Upper lobe of right lung (tissue), 1 donor: ENCODE measurements at regions not wholly inside any gene's neighbourhood (a gene's known extent, or its start where the extent isn't known, plus 50 kb on each side); places are given as distances from the start of the nearest gene placed in this dataset.
A peak's percentile ranks its signal among the peaks of the same experiment; 100 is the strongest.

Experiments
- ATAC-seq: fragments of 200-7000 bp; cut with Tn5 transposase; one replicate; pipeline ENCODE4 v1.9.1; 2020; ENCODE audit warnings: mild to moderate bottlenecking, moderate library complexity
- DNase-seq: peaks from one replicate; pipeline ENCODE4 v3.0.0-alpha.2; 2020
- H3K27ac ChIP-seq: fragments of 200-600 bp; one replicate; pipeline ENCODE4 v1.8.0; 2022
- H3K27me3 ChIP-seq: fragments of 200-600 bp; one replicate; pipeline ENCODE4 v1.8.0; 2022; ENCODE audit warnings: mild to moderate bottlenecking
- H3K36me3 ChIP-seq: fragments of 200-600 bp; one replicate; pipeline ENCODE4 v1.8.0; 2022
- H3K4me1 ChIP-seq: fragments of 200-600 bp; one replicate; pipeline ENCODE4 v1.8.0; 2022
- H3K4me3 ChIP-seq: fragments of 200-600 bp; one replicate; pipeline ENCODE4 v1.8.0; 2022; ENCODE audit warnings: mild to moderate bottlenecking
- H3K9me3 ChIP-seq: fragments of 200-600 bp; one replicate; pipeline ENCODE4 v1.8.0; 2022
- CTCF ChIP-seq: fragments of 200-600 bp; IDR thresholded peaks from one replicate; pipeline ENCODE4 v1.8.0; 2022; ENCODE audit warnings: antibody characterized with exemption
- intact Hi-C: fragments of 100-400 bp; cut with DNase I; formaldehyde crosslinking; loops from one replicate; pipeline ENCODE4 v1.11.0; 2022
- donor health status: DM: no; HTN: yes; CAD: no; lungs with severe emphysema.

- Histone ChIP-seq H3K4me1 (no peaks in the 10 kb centered on the region), H3K36me3 (no peaks in the 10 kb centered on the region), H3K27ac (no peak overlapping the region), H3K9me3 (peaks cover 5% of the 10 kb centered on the region), H3K4me3 (no peak overlapping the region), H3K27me3 (no peaks in the 10 kb centered on the region)
- no peak for DNase-seq
- ATAC-seq = no peak
- intact Hi-C loops = no loop called here
- TF ChIP-seq CTCF = no peak
Observed at GRCh38 chr20:19027971-19028370, 184.5 kb upstream of the SLC24A3 start.

- no peaks in the 10 kb centered on the region for H3K4me1 ChIP-seq
- DNase-seq (no peak), ATAC-seq (no peak)
- TF ChIP-seq CTCF = no peak
- intact Hi-C loops = no loop called here
- no peak overlapping the region for H3K4me3 ChIP-seq
- H3K27ac ChIP-seq = no peak overlapping the region
- no peaks in the 10 kb centered on the region for H3K36me3 ChIP-seq
- no peaks in the 10 kb centered on the region for H3K9me3 ChIP-seq
- H3K27me3 ChIP-seq = no peaks in the 10 kb centered on the region
Observed at GRCh38 chr20:19041787-19042186, 170.7 kb upstream of the SLC24A3 start.

GRCh38 chr20:19045371-19045770, 167.1 kb upstream of the SLC24A3 start:
- Histone ChIP-seq H3K36me3 (no peaks in the 10 kb centered on the region), H3K4me3 (no peak overlapping the region), H3K27ac (no peak overlapping the region), H3K27me3 (no peaks in the 10 kb centered on the region), H3K4me1 (peaks cover 7% of the 10 kb centered on the region), H3K9me3 (no peaks in the 10 kb centered on the region)
- no peak for TF ChIP-seq CTCF
- ATAC-seq (no peak), DNase-seq (no peak)
- intact Hi-C loops = no loop called here

DNA sequence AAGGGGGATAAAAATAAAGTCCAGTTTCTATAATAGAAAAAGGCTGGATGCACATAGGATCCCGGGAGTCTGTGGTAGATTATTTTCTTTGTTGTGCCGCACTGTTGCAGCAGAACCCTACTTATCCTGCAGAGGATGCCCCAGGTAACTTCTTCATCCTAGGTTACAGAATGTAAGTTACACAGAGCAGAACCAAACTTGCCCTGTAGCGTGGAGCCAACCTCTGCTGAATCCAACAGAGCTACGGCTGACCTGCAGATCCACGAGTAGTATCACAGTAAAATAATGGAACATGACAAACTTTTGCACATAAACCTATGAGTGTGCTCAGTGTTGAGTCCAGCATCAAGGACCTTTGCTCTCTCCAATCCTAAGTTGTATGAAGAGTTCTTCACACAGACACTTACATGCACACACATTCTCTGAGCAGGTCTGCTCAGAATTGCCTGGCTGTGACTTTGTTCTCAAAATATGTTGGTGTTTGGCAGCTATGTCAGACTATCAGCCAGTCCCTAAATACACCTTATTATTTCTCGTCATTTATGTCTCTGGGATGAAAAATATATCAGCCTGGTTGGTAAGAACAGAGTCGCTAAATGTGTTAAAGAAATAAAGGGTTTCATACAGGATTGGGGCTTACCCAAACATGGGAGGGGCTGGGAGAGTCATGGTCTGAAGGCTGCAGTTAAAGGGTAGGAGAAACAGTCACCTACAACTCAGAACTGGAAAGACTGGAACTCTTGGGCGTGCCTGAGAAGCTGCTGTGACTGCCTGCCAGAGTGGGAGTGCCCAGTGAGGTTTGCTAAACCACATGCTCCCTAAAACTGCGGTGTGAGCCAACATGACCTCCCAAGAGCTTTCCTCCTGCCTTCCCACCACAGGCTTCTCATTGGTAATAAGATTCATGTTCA, 165.1 kb upstream of the SLC24A3 start:
- Histone ChIP-seq H3K4me1 (peaks cover 7% of the 10 kb centered on the region), H3K36me3 (no peaks in the 10 kb centered on the region), H3K27me3 (no peaks in the 10 kb centered on the region), H3K4me3 (no peak overlapping the region), H3K27ac (no peak overlapping the region), H3K9me3 (no peaks in the 10 kb centered on the region)
- ATAC-seq (peak; percentile 90), DNase-seq (peak; percentile 75)
- TF ChIP-seq CTCF = no peak
- intact Hi-C loops = no loop called here

DNA sequence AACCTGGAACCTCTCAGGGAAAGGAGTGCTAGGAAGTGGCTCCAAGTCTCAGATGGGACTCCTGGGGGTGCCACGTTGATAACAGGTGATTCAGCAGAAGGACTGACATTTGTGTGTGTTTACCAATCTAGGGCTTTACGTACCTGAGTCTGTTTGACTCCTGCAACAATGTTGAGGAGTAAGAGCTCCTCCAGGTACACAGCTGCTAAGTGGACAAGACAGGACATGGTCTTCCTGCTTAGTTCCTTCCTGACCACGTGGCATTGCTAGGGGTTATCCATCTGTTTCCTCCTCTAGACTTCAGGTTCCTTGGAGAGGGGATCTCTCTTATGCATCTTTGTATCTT, 164.5 kb upstream of the SLC24A3 start:
- ATAC-seq = peak; percentile 6
- H3K27ac ChIP-seq = no peak overlapping the region
- H3K36me3 ChIP-seq = no peaks in the 10 kb centered on the region
- no peak for DNase-seq
- no peak overlapping the region for H3K4me3 ChIP-seq
- H3K27me3 ChIP-seq = no peaks in the 10 kb centered on the region
- TF ChIP-seq CTCF = no peak
- peaks cover 7% of the 10 kb centered on the region for H3K4me1 ChIP-seq
- intact Hi-C loops = no loop called here
- no peaks in the 10 kb centered on the region for H3K9me3 ChIP-seq
